ENCODE measurements at regions not wholly inside any gene's neighbourhood (a gene's known extent, or its start where the extent isn't known, plus 50 kb on each side); places are given as distances from the start of the nearest gene placed in this dataset.

DNA sequence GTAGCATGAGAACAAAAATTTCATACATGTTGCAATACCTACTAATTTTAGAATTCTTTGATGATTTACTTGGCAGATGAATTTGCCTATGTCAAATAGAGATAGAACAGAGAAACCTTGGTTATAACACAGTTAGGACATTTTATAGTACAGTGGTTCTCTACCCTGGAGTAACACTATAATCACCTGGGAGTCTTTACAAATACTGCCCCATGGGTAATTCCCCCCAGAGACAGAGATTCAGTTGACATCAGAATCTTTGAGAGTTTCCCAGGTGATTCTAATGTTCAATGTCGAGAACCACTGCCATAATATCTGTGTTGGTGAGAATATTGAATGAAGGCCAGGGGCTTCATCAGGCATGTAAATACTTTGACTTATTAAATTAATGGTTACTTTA lies 401.3 kb upstream of the NDST4 start:
- intact Hi-C loops (cut with micrococcal nuclease): no loop called here
- no peaks in the 10 kb centered on the region for H3K79me2 ChIP-seq (ENCODE audit: insufficient read depth, low read length)
- H3K36me3 ChIP-seq (replicated peaks in 1 of 2; ENCODE audit: control insufficient read depth in 1 of 2, insufficient read depth in 2 of 2, low read length in 2 of 2): no peaks in the 10 kb centered on the region
- Mint-ChIP-seq H3K27me3 (ENCODE audit: low read depth in 3 of 3) (no peaks in the 10 kb centered on the region), H3K9me3 (peaks cover 0 to 2% (median 0%) of the 10 kb centered on the region in 7 donors), H3K4me1 (no peaks in the 10 kb centered on the region), H3K36me3 (no peaks in the 10 kb centered on the region), H3K4me3 (no peak overlapping the region), H3K27ac (no peak overlapping the region)
- TF ChIP-seq, protein P1, sequence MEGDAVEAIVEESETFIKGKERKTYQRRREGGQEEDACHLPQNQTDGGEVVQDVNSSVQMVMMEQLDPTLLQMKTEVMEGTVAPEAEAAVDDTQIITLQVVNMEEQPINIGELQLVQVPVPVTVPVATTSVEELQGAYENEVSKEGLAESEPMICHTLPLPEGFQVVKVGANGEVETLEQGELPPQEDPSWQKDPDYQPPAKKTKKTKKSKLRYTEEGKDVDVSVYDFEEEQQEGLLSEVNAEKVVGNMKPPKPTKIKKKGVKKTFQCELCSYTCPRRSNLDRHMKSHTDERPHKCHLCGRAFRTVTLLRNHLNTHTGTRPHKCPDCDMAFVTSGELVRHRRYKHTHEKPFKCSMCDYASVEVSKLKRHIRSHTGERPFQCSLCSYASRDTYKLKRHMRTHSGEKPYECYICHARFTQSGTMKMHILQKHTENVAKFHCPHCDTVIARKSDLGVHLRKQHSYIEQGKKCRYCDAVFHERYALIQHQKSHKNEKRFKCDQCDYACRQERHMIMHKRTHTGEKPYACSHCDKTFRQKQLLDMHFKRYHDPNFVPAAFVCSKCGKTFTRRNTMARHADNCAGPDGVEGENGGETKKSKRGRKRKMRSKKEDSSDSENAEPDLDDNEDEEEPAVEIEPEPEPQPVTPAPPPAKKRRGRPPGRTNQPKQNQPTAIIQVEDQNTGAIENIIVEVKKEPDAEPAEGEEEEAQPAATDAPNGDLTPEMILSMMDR (IDR thresholded peaks at IDR 0.05): no peak
- no peak for DNase-seq
- no peaks in the 10 kb centered on the region for H3K27me3 ChIP-seq (ENCODE audit: control insufficient read depth in 2 of 2, insufficient read depth in 2 of 2, low read length in 2 of 2)
- no peak overlapping the region for H2AFZ ChIP-seq (ENCODE audit: insufficient read depth, low read depth, low read length, poor library complexity, severe bottlenecking)
- H3K9ac ChIP-seq (ENCODE audit: insufficient read depth, low read length, poor library complexity, severe bottlenecking): no peak overlapping the region
- no peak overlapping the region for H3K4me2 ChIP-seq (replicated peaks; ENCODE audit: extremely low read depth, low read length, poor library complexity, severe bottlenecking)
- H3K4me1 ChIP-seq (ENCODE audit: control insufficient read depth in 1 of 2, insufficient read depth in 2 of 2, low read length in 2 of 2): no peaks in the 10 kb centered on the region
- no peak overlapping the region for H3K4me3 ChIP-seq (replicated peaks in 1 of 3; ENCODE audit: low read depth in 2 of 3, low read length in 3 of 3)
- no peaks in the 10 kb centered on the region for H3K9me3 ChIP-seq (replicated peaks in 1 of 2; ENCODE audit: control insufficient read depth in 1 of 2, insufficient read depth in 1 of 2, low read length in 2 of 2)
- no CpG with 5 or more reads among the region's 1 CpG for WGBS (ENCODE audit: insufficient coverage)
- no peaks in the 10 kb centered on the region for H4K20me1 ChIP-seq (ENCODE audit: insufficient read depth, low read length)
- no peak overlapping the region for H3K27ac ChIP-seq (ENCODE audit: low read depth in 1 of 2, low read length in 2 of 2)

DNA sequence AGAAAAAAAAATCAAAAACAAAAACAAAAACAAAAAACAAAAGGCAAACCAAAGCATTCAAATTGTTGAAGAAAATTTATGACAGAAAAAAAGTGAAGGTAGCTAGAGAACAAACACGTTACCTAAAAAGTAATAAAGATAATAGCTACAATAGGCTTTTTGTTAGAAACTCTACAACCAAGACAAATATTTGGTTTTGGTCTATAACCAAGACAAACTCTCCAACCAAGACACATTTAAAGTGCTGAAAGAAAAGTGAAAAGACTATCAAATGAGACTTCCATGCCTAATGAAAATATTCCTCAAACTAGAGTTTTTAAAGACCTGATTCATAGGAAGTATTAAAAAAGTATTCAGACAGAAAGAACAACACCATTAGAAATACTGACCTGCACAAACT lies 391.9 kb upstream of the NDST4 start:
- Mint-ChIP-seq H3K36me3 (no peaks in the 10 kb centered on the region), H3K27me3 (ENCODE audit: low read depth in 3 of 3) (no peaks in the 10 kb centered on the region), H3K4me3 (no peak overlapping the region), H3K9me3 (peaks cover 0 to 3% (median 0%) of the 10 kb centered on the region in 7 donors), H3K27ac (no peak overlapping the region), H3K4me1 (no peaks in the 10 kb centered on the region)
- no peaks in the 10 kb centered on the region for H3K27me3 ChIP-seq (ENCODE audit: control insufficient read depth in 2 of 2, insufficient read depth in 2 of 2, low read length in 2 of 2)
- no peak for DNase-seq
- H3K4me2 ChIP-seq (replicated peaks; ENCODE audit: extremely low read depth, low read length, poor library complexity, severe bottlenecking): no peak overlapping the region
- WGBS (ENCODE audit: insufficient coverage): no CpG with 5 or more reads among the region's 1 CpG
- H3K4me1 ChIP-seq (ENCODE audit: control insufficient read depth in 1 of 2, insufficient read depth in 2 of 2, low read length in 2 of 2): no peaks in the 10 kb centered on the region
- H3K79me2 ChIP-seq (ENCODE audit: insufficient read depth, low read length): no peaks in the 10 kb centered on the region
- no peaks in the 10 kb centered on the region for H3K36me3 ChIP-seq (replicated peaks in 1 of 2; ENCODE audit: control insufficient read depth in 1 of 2, insufficient read depth in 2 of 2, low read length in 2 of 2)
- H4K20me1 ChIP-seq (ENCODE audit: insufficient read depth, low read length): no peaks in the 10 kb centered on the region
- H3K4me3 ChIP-seq (replicated peaks in 1 of 3; ENCODE audit: low read depth in 2 of 3, low read length in 3 of 3): no peak overlapping the region
- H3K9me3 ChIP-seq (replicated peaks in 1 of 2; ENCODE audit: control insufficient read depth in 1 of 2, insufficient read depth in 1 of 2, low read length in 2 of 2): no peaks in the 10 kb centered on the region
- TF ChIP-seq, protein P1 (IDR thresholded peaks at IDR 0.05): no peak
- H3K27ac ChIP-seq (ENCODE audit: low read depth in 1 of 2, low read length in 2 of 2): no peak overlapping the region
- H3K9ac ChIP-seq (ENCODE audit: insufficient read depth, low read length, poor library complexity, severe bottlenecking): no peak overlapping the region
- intact Hi-C loops (cut with micrococcal nuclease): no loop called here
- H2AFZ ChIP-seq (ENCODE audit: insufficient read depth, low read depth, low read length, poor library complexity, severe bottlenecking): no peak overlapping the region

Measured in CD14-positive monocyte (primary cell).